ENCODE measurements at regions not wholly inside any gene's neighbourhood (a gene's known extent, or its start where the extent isn't known, plus 50 kb on each side); places are given as distances from the start of the nearest gene placed in this dataset.

DNA sequence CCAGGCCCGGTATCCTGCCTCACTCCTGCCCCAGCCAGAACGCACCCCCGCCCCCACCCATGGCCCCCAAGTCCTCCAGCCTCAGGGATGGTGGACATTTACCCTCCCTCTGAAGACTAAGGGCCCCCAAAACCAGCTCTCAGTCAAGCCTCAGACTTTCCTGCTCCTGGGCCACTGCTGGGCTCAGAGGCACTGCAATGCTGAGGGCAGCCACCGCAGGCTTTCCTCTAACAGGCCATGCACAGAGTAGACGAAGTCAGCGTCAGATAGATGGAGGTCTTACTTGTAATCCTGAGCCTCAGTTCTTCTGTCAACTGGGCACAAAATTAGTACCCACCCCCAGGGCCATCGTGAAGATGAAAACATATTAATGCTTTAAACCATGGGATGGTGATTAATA lies 92.6 kb downstream of the TTC32 start:
- no peak for DNase-seq (ENCODE audit: low read depth)

GRCh38 chr2:19807866-19808265 lies 93.9 kb downstream of the TTC32 start:
- peak; percentile 41 for DNase-seq (ENCODE audit: low read depth)

DNA sequence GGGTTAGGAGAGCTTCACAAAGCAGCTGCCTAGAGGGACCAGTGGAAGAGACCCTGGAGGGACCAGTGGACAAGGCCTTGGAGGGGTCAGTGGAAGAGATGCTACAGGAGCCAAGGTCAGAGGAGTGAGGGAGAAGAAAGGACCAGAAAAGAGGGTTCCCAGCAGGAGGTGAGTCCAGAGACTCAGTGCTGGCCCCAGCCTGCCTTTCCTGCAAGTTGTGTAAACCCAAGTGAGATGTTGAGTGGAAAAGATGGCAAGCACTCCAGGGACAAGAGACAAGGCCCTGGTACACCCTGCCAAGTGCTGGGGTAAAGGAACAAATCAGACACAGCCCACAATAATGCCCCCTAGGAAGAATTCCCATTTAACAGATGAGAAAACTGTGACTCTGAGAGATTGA lies 94.4 kb downstream of the TTC32 start:
- no peak for DNase-seq (ENCODE audit: low read depth)

DNA sequence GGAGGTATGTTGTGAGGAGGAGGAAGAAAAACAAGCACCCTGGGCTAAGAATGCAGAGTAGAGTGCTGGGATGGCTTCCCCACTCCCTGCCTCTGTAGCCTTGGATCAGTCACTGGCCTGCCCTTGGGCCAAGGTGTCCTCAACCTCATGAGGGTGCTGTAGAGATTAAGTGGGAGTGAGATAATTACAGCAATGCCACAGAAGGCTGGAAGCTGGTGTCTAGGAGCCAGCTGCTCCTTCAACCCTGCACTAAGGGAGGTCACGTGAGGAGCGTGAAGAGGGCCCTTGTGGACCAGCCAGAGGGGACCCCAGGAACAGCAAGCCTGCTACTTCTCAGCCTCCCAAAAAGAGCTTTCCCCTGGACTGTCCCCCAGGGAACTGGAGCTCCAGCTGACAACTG lies 95.2 kb downstream of the TTC32 start:
- DNase-seq (ENCODE audit: low read depth), result no peak

DNA sequence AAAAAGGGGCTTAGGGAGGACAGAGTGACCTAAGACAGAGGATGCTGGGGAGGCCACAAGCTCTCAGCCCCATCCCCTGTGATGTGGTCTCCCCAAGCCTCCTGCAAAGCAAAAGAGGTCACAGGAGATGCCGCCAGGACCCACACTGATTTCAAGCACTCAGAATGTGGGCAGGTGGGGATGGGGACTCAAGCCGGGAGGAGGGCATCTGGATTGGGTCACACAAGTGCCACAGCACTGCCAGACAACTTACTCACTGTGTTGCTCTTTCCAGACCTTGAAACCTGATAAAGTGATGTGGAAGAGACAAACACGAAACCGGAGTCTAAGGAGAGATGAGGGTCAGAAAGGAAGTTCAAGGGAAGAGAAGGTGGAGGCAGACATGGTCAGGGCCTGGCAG lies 95.7 kb downstream of the TTC32 start:
- no peak for DNase-seq (ENCODE audit: low read depth)

GRCh38 chr2:19805266-19805665 lies 96.5 kb downstream of the TTC32 start:
- no peak for DNase-seq (ENCODE audit: low read depth)

DNA sequence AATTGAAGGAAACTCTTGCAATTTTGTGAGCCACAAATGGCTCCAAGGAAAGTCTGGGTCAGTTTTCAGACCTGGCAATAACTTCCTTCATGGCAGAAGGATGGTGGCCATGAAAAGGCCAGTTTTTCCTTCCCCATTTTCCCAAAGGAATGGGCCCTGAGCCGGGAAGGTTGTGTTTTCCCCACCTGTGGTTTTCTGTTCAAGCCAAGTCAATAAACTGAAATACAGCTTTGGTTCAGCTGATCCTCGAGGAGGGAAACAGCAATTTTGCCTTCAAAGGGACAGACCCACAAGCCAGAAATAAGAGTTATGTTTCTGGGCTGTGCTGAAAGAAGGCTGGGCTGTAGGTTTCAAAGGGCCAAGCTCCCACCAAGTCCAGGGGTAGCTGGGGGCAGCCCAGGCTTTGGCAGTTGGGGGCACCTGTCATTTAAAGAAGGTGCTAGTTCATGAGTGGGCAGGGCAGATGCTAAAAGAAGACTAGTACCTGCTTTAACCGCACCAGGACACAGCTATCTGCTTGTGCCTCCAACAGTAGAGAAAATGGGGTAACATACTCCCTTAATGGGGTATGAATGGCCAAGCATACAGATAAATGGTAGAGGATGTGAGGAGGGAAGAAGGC lies 97.0 kb downstream of the TTC32 start:
- no peak for DNase-seq (ENCODE audit: low read depth)

- peak; percentile 42 for DNase-seq (ENCODE audit: low read depth)
Observed at GRCh38 chr2:19802086-19802841, 99.5 kb downstream of the TTC32 start.

DNA sequence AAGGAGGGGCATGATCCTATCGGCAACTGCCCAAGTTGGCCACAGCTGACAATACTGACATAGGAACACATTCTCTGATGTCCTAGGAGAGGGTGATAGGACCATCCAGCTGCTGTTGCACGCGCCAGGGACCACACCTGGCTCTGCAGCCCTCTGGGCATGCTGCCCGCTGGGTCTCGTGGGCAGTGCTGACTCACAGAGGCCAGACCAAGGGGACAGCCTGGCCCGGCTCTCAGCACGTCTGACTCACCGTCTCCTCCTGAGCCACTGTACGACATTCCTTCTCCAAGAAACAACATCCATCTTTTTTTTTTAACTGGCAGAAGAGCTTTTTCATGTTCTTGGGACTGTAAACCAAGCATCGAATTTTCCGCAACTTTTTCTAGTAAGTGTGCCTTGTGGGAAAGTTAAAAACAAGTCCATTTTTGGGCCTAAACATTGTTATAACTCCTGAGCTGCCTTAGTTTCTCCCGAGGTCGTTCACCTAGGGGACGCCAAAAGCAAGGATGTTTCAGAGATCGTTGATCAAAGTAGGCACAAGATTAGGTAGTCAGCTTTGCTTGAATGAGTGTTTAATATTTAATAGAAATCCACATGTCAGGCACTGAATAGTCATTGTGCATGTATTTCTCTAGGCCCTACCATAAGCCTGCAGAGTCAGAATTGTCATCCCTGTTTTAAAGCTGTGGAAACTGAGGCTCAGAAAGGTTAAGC lies 100.3 kb downstream of the TTC32 start:
- peak; percentile 99 for DNase-seq (ENCODE audit: low read depth)

DNA sequence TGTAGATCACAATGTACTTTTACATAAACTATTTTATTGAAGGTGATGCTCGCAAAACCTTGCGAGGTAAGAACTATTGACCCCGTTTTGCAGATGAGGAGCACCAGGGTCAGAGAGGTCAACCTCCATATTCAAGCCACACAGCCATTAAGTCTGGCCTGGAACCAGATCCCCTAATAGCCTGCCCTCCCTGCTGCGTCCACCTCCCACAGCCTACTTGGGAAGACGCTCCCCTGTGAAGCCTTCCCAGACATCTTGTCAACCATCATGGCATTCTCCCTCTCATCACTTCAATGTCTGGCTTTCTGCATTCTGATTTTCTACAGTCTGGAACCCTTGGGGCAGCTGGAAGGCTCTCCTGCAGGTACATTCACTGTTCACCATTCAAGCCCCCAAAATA lies 101.0 kb downstream of the TTC32 start:
- peak; percentile 67 for DNase-seq (ENCODE audit: low read depth)

DNA sequence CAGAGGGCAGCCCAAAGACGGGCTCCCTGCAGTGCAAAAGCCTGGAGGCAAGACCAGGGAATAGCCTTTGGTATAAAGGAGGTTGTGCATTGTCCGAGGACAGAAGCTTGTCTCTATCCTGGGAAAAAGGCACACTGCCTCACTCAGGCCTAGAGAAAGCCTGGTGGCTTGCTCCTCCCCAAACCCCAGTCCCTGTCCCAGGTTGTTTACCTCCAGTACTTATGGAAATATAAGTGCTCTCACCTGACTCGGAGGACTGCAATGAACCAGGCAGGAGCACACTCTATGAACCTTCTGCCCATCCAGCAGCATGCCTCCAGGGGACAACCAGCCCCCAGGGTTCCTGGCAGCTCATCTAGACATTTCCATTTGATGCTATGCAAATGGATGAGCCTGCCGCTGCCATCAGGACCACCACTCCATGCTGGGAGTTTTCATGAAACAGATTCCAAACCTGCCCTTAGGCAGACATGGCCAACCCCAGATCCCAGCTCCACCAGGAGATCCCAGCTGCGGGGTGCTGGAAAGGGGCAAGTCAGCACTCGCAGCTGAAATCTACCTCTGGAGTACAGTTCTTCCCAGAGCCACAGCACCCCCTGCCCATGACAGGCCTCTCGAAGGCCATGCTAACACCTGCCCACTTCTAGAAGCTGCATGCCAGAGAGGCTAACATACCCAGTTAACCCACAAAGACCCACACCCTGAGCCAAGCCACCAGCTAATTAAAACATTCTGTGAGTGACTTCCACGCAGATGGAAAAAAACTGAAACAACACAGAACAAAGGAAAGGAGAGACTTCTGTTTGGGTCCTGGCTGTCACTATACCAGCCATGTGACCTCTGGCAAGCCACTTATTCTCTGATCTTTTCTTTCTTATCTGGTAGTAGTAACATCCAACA lies 101.7 kb downstream of the TTC32 start:
- peak; percentile 94 for DNase-seq (ENCODE audit: low read depth)

- DNase-seq (ENCODE audit: low read depth), result no peak
Observed at GRCh38 chr2:19797871-19798270, 103.9 kb downstream of the TTC32 start.

- peak; percentile 86 for DNase-seq (ENCODE audit: low read depth)
Observed at GRCh38 chr2:19797243-19797810, 104.5 kb downstream of the TTC32 start.

GRCh38 chr2:19796035-19796695 lies 105.6 kb downstream of the TTC32 start:
- peak; percentile 98 for DNase-seq (ENCODE audit: low read depth)

GRCh38 chr2:19793132-19793750 lies 108.5 kb downstream of the TTC32 start:
- DNase-seq (ENCODE audit: low read depth), result no peak

GRCh38 chr2:19790291-19790690 lies 111.5 kb downstream of the TTC32 start:
- DNase-seq (ENCODE audit: low read depth), result peak; percentile 91

GRCh38 chr2:19787134-19787533 lies 114.6 kb downstream of the TTC32 start:
- DNase-seq (ENCODE audit: low read depth), result no peak

DNA sequence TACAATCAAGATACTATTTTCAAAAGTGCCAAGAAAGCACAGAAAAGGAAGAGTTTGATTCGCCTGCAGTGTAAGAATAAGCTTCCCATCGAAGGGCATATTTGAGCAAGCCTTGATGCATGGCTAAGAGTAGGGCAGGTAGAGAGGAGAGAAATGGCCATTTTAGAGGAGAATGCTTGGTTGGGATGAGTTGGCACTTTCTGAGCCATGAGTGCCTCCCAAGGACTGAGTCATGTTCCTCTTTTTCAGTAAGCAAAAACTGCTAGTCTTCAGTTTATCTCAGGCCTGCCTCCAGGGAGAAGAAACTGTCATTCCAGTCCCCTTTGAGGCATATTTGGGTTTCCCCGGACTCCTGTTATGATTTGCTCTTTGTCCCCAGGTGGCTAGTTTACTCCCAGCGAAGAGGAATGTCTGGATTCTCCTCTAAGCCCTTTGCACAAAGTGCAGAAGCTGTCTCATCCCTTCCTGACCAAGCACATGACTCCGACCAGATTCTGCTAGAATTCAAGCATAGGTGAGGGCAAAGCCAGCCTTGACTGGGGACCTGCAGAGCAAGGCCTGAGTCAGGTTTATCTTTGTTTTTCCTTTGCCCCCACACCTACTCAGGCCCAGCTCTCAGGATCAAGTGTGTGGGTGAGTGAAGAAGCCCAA lies 115.2 kb downstream of the TTC32 start:
- DNase-seq (ENCODE audit: low read depth), result peak; percentile 84

GRCh38 chr2:19785867-19786266 lies 115.9 kb downstream of the TTC32 start:
- DNase-seq (ENCODE audit: low read depth), result no peak

DNA sequence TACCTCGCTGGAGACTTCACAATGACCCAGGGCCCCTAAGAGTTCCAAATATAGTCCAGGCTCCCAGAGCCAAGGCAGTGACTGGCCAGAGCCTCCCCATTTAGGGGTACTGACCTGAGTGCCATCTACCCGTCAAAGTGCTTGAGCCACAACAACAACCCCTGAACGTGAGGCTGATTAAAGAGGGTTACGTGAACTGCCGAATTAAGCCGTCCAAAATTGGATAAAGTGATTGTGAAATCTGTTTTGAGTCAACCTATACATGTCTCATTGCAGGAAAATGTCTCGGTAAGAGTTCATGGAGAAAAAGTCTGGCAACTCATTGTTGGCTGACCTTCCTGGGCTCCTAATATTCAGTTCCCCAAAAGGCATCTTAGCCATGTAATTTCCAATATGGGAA lies 116.3 kb downstream of the TTC32 start:
- DNase-seq (ENCODE audit: low read depth), result peak; percentile 46

Data from RPMI7951 (cell line).